Vagina (tissue), 2 donors: ENCODE measurements at regions not wholly inside any gene's neighbourhood (a gene's known extent, or its start where the extent isn't known, plus 50 kb on each side); places are given as distances from the start of the nearest gene placed in this dataset.

Experiments used
- POLR2A ChIP-seq, 2 donors: fragments of 450-650 bp; IDR thresholded peaks; one replicate each; pipeline ENCODE4 v1.6.1; 2017; ENCODE audit warnings: antibody characterized with exemption in 2 of 2, mild to moderate bottlenecking in 2 of 2, moderate library complexity in 2 of 2
- TF ChIP-seq, protein P1 (sequence below), 3 experiments: fragments of 450-650 bp in 2 of 3; fragments of 200-600 bp in 1 of 3; sonication (generic) in 1 of 3; IDR thresholded peaks; one replicate each; pipeline ENCODE4 v1.5.1; 2017 to 2019; ENCODE audit warnings: antibody characterized with exemption in 3 of 3, mild to moderate bottlenecking in 2 of 3, moderate library complexity in 2 of 3

DNA sequence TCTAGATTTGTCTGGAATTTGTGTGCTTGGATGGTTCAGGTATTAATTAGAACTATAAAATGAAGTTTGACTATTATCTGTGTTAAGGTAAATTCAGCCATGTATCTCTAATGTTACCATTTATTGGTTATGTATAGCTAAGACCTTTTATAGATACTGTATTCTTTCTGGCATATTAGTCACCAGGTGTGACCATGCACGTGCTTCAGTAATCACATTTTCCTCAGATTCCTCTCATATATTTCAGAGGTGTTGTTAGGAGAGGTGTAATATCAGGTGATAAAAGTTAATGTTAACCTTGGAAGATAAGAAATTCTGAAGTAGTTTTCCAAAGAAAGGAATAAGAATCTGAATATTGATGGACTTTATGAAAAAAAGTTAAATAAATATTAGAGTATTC lies 194.5 kb upstream of the KHDRBS2 start:
- TF ChIP-seq, protein P1, sequence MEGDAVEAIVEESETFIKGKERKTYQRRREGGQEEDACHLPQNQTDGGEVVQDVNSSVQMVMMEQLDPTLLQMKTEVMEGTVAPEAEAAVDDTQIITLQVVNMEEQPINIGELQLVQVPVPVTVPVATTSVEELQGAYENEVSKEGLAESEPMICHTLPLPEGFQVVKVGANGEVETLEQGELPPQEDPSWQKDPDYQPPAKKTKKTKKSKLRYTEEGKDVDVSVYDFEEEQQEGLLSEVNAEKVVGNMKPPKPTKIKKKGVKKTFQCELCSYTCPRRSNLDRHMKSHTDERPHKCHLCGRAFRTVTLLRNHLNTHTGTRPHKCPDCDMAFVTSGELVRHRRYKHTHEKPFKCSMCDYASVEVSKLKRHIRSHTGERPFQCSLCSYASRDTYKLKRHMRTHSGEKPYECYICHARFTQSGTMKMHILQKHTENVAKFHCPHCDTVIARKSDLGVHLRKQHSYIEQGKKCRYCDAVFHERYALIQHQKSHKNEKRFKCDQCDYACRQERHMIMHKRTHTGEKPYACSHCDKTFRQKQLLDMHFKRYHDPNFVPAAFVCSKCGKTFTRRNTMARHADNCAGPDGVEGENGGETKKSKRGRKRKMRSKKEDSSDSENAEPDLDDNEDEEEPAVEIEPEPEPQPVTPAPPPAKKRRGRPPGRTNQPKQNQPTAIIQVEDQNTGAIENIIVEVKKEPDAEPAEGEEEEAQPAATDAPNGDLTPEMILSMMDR (IDR thresholded peaks at IDR 0.05) = no peak
- TF ChIP-seq POLR2A (IDR thresholded peaks at IDR 0.05) = no peak
